ENCODE measurements at regions not wholly inside any gene's neighbourhood (a gene's known extent, or its start where the extent isn't known, plus 50 kb on each side); places are given as distances from the start of the nearest gene placed in this dataset.

DNA sequence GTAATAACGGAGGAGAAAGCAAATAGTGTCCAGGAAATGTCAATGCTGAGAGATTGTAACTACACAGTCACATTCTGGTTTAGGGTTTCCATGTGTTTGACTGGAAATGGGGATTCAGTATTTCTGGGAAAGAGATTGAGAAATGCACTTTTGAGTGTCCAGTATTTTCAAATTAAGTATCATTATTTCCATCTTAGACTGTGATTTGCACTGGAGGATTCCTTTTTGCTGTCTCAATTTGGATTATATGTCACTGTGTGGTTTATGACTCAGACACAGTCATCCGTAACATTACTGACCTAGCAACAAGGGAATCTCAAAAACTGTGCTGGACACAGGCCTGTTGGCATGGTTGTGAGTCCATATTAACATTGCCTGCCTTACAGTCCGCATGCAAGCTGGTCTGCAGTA, 681.4 kb downstream of the CDH11 start:
- no peak for TF ChIP-seq EZH2 (IDR thresholded peaks at IDR 0.05; ENCODE audit: low read length)
- H3K27me3 ChIP-seq (ENCODE audit: control insufficient read depth, extremely low read depth, insufficient read depth, low read length), result no peaks in the 10 kb centered on the region
- FAIRE-seq (no peak), DNase-seq (ENCODE audit: low read depth, low spot score) (no peak)
- no peak overlapping the region for H3K9ac ChIP-seq (ENCODE audit: control insufficient read depth, extremely low read depth, insufficient read depth, low read length)
- H3K4me1 ChIP-seq (ENCODE audit: control insufficient read depth, extremely low read depth, insufficient read depth, low read length), result no peaks in the 10 kb centered on the region
- H4K20me1 ChIP-seq (ENCODE audit: control insufficient read depth, extremely low read depth, insufficient read depth, low read length), result no peaks in the 10 kb centered on the region
- no peaks in the 10 kb centered on the region for H3K36me3 ChIP-seq (ENCODE audit: control insufficient read depth in 2 of 2, extremely low read depth in 1 of 2, insufficient read depth in 2 of 2, low read length in 2 of 2)
- no peak overlapping the region for H3K4me2 ChIP-seq (ENCODE audit: control insufficient read depth, extremely low read depth, insufficient read depth, low read depth, low read length)
- dilution Hi-C loops (cut with MboI; ENCODE audit: extremely low pct_ligation_motif_present, low sequenced_read_pairs), result no loop called here
- H3K79me2 ChIP-seq (ENCODE audit: control insufficient read depth, insufficient read depth, low read length), result no peaks in the 10 kb centered on the region
- no peak overlapping the region for H3K4me3 ChIP-seq (ENCODE audit: control insufficient read depth in 2 of 3, extremely low read depth in 1 of 3, insufficient read depth in 2 of 3, low read depth in 1 of 3, low read length in 3 of 3)
- no peaks in the 10 kb centered on the region for H3K9me1 ChIP-seq (ENCODE audit: control insufficient read depth, extremely low read depth, insufficient read depth, low read length)
- no peaks in the 10 kb centered on the region for H3K9me3 ChIP-seq (ENCODE audit: control insufficient read depth, low read depth, low read length)
- no peak overlapping the region for H2AFZ ChIP-seq (ENCODE audit: control insufficient read depth, low read length)
- H3K27ac ChIP-seq (ENCODE audit: control insufficient read depth, insufficient read depth, low read length), result no peak overlapping the region

DNA sequence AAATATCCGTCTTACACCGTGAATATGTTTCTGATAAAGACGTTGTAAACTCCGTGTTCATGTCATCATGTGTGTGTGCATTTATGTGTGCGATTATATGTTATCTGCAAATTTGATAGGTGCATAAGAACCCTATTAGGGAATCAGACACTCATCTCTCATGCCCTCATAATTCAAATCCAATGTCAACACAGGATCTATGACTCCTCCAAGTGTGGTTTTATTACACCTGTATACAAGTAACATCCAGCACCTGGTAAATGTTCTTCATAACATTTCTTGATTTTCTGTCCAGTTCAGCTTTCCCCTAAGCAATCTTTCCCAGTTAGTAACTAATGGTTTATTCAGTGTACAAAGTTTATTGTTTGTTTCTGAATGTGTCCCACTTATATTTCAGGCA, 681.9 kb downstream of the CDH11 start:
- no peak overlapping the region for H3K9ac ChIP-seq (ENCODE audit: control insufficient read depth, extremely low read depth, insufficient read depth, low read length)
- H3K9me1 ChIP-seq (ENCODE audit: control insufficient read depth, extremely low read depth, insufficient read depth, low read length), result no peaks in the 10 kb centered on the region
- H3K4me2 ChIP-seq (ENCODE audit: control insufficient read depth, extremely low read depth, insufficient read depth, low read depth, low read length), result no peak overlapping the region
- no peak overlapping the region for H3K4me3 ChIP-seq (ENCODE audit: control insufficient read depth in 2 of 3, extremely low read depth in 1 of 3, insufficient read depth in 2 of 3, low read depth in 1 of 3, low read length in 3 of 3)
- H3K27me3 ChIP-seq (ENCODE audit: control insufficient read depth, extremely low read depth, insufficient read depth, low read length), result no peaks in the 10 kb centered on the region
- dilution Hi-C loops (cut with MboI; ENCODE audit: extremely low pct_ligation_motif_present, low sequenced_read_pairs), result no loop called here
- DNase-seq (ENCODE audit: low read depth, low spot score), result no peak
- H3K4me1 ChIP-seq (ENCODE audit: control insufficient read depth, extremely low read depth, insufficient read depth, low read length), result no peaks in the 10 kb centered on the region
- H3K79me2 ChIP-seq (ENCODE audit: control insufficient read depth, insufficient read depth, low read length), result no peaks in the 10 kb centered on the region
- FAIRE-seq, result no peak
- H3K27ac ChIP-seq (ENCODE audit: control insufficient read depth, insufficient read depth, low read length), result no peak overlapping the region
- no peaks in the 10 kb centered on the region for H4K20me1 ChIP-seq (ENCODE audit: control insufficient read depth, extremely low read depth, insufficient read depth, low read length)
- no peaks in the 10 kb centered on the region for H3K36me3 ChIP-seq (ENCODE audit: control insufficient read depth in 2 of 2, extremely low read depth in 1 of 2, insufficient read depth in 2 of 2, low read length in 2 of 2)
- H3K9me3 ChIP-seq (ENCODE audit: control insufficient read depth, low read depth, low read length), result no peaks in the 10 kb centered on the region
- TF ChIP-seq, protein P1, sequence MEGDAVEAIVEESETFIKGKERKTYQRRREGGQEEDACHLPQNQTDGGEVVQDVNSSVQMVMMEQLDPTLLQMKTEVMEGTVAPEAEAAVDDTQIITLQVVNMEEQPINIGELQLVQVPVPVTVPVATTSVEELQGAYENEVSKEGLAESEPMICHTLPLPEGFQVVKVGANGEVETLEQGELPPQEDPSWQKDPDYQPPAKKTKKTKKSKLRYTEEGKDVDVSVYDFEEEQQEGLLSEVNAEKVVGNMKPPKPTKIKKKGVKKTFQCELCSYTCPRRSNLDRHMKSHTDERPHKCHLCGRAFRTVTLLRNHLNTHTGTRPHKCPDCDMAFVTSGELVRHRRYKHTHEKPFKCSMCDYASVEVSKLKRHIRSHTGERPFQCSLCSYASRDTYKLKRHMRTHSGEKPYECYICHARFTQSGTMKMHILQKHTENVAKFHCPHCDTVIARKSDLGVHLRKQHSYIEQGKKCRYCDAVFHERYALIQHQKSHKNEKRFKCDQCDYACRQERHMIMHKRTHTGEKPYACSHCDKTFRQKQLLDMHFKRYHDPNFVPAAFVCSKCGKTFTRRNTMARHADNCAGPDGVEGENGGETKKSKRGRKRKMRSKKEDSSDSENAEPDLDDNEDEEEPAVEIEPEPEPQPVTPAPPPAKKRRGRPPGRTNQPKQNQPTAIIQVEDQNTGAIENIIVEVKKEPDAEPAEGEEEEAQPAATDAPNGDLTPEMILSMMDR (optimal IDR thresholded peaks at IDR 0.05 in 1 of 3, IDR thresholded peaks at IDR 0.05 in 1 of 3, conservative IDR thresholded peaks at IDR 0.05 in 1 of 3; ENCODE audit: extremely low read depth in 1 of 3, insufficient read depth in 2 of 3, low read length in 3 of 3), result no peak
- no peak for TF ChIP-seq EZH2 (IDR thresholded peaks at IDR 0.05; ENCODE audit: low read length)
- H2AFZ ChIP-seq (ENCODE audit: control insufficient read depth, low read length), result no peak overlapping the region

DNA sequence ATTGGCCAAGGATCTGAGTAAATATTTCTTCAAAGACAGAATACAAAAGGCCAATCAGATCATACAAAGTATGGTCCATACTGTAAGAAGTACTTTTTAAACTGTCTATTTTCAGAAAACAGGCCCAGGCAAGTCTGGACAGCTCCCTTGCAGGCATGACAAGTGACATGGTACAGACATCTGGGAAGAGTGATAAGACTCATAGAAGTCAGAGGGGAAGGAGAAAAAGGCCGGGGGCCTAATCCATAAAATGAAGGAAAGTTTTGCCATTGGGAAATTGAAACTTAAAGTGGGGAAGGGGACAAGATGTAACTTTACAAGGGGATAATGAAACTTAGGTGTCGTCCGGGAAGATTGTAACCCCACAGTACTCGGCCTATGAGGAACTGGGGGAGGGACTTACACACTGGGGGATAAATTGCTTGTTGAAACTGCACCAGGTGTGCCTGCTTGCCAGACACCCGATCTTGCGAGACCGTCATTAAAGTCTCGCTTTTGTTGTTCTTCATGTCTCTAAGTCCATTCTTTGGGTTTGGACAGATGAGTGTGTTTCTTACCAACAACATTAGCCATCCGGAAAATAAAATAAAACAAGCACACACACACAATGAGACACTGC, 684.0 kb downstream of the CDH11 start:
- dilution Hi-C loops (cut with MboI; ENCODE audit: extremely low pct_ligation_motif_present, low sequenced_read_pairs), result no loop called here
- H3K4me3 ChIP-seq (ENCODE audit: control insufficient read depth in 2 of 3, extremely low read depth in 1 of 3, insufficient read depth in 2 of 3, low read depth in 1 of 3, low read length in 3 of 3), result no peak overlapping the region
- H3K36me3 ChIP-seq (ENCODE audit: control insufficient read depth in 2 of 2, extremely low read depth in 1 of 2, insufficient read depth in 2 of 2, low read length in 2 of 2), result no peaks in the 10 kb centered on the region
- no peak overlapping the region for H3K27ac ChIP-seq (ENCODE audit: control insufficient read depth, insufficient read depth, low read length)
- no peak overlapping the region for H3K9ac ChIP-seq (ENCODE audit: control insufficient read depth, extremely low read depth, insufficient read depth, low read length)
- no peaks in the 10 kb centered on the region for H3K27me3 ChIP-seq (ENCODE audit: control insufficient read depth, extremely low read depth, insufficient read depth, low read length)
- no peak overlapping the region for H3K4me2 ChIP-seq (ENCODE audit: control insufficient read depth, extremely low read depth, insufficient read depth, low read depth, low read length)
- H2AFZ ChIP-seq (ENCODE audit: control insufficient read depth, low read length), result no peak overlapping the region
- no peaks in the 10 kb centered on the region for H3K9me1 ChIP-seq (ENCODE audit: control insufficient read depth, extremely low read depth, insufficient read depth, low read length)
- no peaks in the 10 kb centered on the region for H3K4me1 ChIP-seq (ENCODE audit: control insufficient read depth, extremely low read depth, insufficient read depth, low read length)
- H4K20me1 ChIP-seq (ENCODE audit: control insufficient read depth, extremely low read depth, insufficient read depth, low read length), result no peaks in the 10 kb centered on the region
- H3K79me2 ChIP-seq (ENCODE audit: control insufficient read depth, insufficient read depth, low read length), result no peaks in the 10 kb centered on the region
- DNase-seq (ENCODE audit: low read depth, low spot score) (no peak), FAIRE-seq (peak; percentile 36)
- no peak for TF ChIP-seq EZH2 (IDR thresholded peaks at IDR 0.05; ENCODE audit: low read length)
- TF ChIP-seq, protein P1 (optimal IDR thresholded peaks at IDR 0.05 in 1 of 3, IDR thresholded peaks at IDR 0.05 in 1 of 3, conservative IDR thresholded peaks at IDR 0.05 in 1 of 3; ENCODE audit: extremely low read depth in 1 of 3, insufficient read depth in 2 of 3, low read length in 3 of 3), result no peak
- H3K9me3 ChIP-seq (ENCODE audit: control insufficient read depth, low read depth, low read length), result no peaks in the 10 kb centered on the region

Measured in keratinocyte (primary cell).